Testis (tissue), 2 donors: ENCODE measurements at regions not wholly inside any gene's neighbourhood (a gene's known extent, or its start where the extent isn't known, plus 50 kb on each side); places are given as distances from the start of the nearest gene placed in this dataset.

ENCODE experiments used
- DNase-seq: peaks from one replicate; pipeline ENCODE4 v3.0.0-alpha.2; 2019
- H3K27ac ChIP-seq, 2 donors: fragments of 200-600 bp; sonication (generic); one replicate each; pipeline ENCODE4 v1.5.1; 2019
- H3K27me3 ChIP-seq: fragments of 200-600 bp; sonication (generic); one replicate; pipeline ENCODE4 v1.5.1; 2019
- H3K36me3 ChIP-seq: fragments of 200-600 bp; sonication (generic); one replicate; pipeline ENCODE4 v1.5.1; 2017; ENCODE audit warnings: low read depth; ENCODE audit errors: missing control alignments
- H3K4me1 ChIP-seq: fragments of 200-600 bp; sonication (generic); one replicate; pipeline ENCODE4 v1.5.1; 2019
- H3K4me3 ChIP-seq, 2 donors: fragments of 200-600 bp; sonication (generic); one replicate each; pipeline ENCODE4 v1.5.1; 2017 to 2019
- H3K9me3 ChIP-seq: fragments of 200-600 bp; sonication (generic); one replicate; pipeline ENCODE4 v1.5.1; 2017
- CTCF ChIP-seq, 3 experiments: fragments of 450-650 bp in 2 of 3; fragments of 200-600 bp in 1 of 3; sonication (generic) in 1 of 3; IDR thresholded peaks; one replicate each; pipeline ENCODE4 v1.5.1; 2016 to 2019; ENCODE audit warnings: antibody characterized with exemption in 3 of 3, mild to moderate bottlenecking in 2 of 3, moderate library complexity in 1 of 3
- POLR2A ChIP-seq: fragments of 450-650 bp; IDR thresholded peaks from one replicate; pipeline ENCODE4 v1.6.1; 2017; ENCODE audit warnings: antibody characterized with exemption, mild to moderate bottlenecking, moderate library complexity
- WGBS, 2 donors: methylation state at CpG; one replicate each; pipeline ENCODE4 v1.1.5; 2018; 5-methylcytosine and 5-hydroxymethylcytosine counted together
- intact Hi-C: fragments of 100-400 bp; cut with DNase I; formaldehyde crosslinking; loops from one replicate; pipeline ENCODE4 v1.15.1; 2023; ENCODE audit warnings: low total_unique reads
- small RNA-seq, 2 donors: library from RNA; depleted of rRNA; stranded (forward); fragments of <200 nt; gene quantifications; one replicate each; pipeline ENCODE3, GENCODE V24; 2016

GRCh38 chr9:38120961-38121360 lies 51.9 kb upstream of the SHB start:
- intact Hi-C loops, result no loop called here
- H3K9me3 ChIP-seq, result no peaks in the 10 kb centered on the region
- no peak overlapping the region for H3K4me3 ChIP-seq
- 80 to 92% methylated on average over 6 of the region's 6 CpGs for WGBS, 2 donors
- no peak overlapping the region for H3K27ac ChIP-seq
- TF ChIP-seq CTCF (IDR thresholded peaks at IDR 0.05), result no peak
- no peak for TF ChIP-seq POLR2A
- H3K27me3 ChIP-seq, result no peaks in the 10 kb centered on the region
- no peaks in the 10 kb centered on the region for H3K4me1 ChIP-seq
- H3K36me3 ChIP-seq, result no peaks in the 10 kb centered on the region
- DNase-seq, result no peak

- Histone ChIP-seq H3K4me3 (no peak overlapping the region), H3K27ac (no peak overlapping the region), H3K36me3 (no peaks in the 10 kb centered on the region), H3K27me3 (no peaks in the 10 kb centered on the region), H3K4me1 (no peaks in the 10 kb centered on the region), H3K9me3 (no peaks in the 10 kb centered on the region)
- 73 to 78% methylated on average over 5 of the region's 5 CpGs for WGBS, 2 donors
- intact Hi-C loops, result no loop called here
- TF ChIP-seq POLR2A (no peak), CTCF (IDR thresholded peaks at IDR 0.05) (no peak)
- no peak for DNase-seq
Observed at GRCh38 chr9:38119560-38120236, 50.7 kb upstream of the SHB start.

GRCh38 chr9:38118862-38119438 lies 49.9 kb upstream of the SHB start:
- WGBS, 2 donors, result 84 to 86% methylated on average over 8 of the region's 8 CpGs
- intact Hi-C loops, result no loop called here
- H3K27ac ChIP-seq, result no peak overlapping the region
- no peaks in the 10 kb centered on the region for H3K9me3 ChIP-seq
- no peak overlapping the region for H3K4me3 ChIP-seq
- no peaks in the 10 kb centered on the region for H3K4me1 ChIP-seq
- no peaks in the 10 kb centered on the region for H3K36me3 ChIP-seq
- no peaks in the 10 kb centered on the region for H3K27me3 ChIP-seq
- DNase-seq, result no peak
- no peak for TF ChIP-seq POLR2A
- no peak for TF ChIP-seq CTCF (IDR thresholded peaks at IDR 0.05)

Small RNAs in the stretch of these regions (small RNA-seq; reads per million reads assigned to genes)
- 0 reads per million in 2 donors for gene RF00096
